Nephron progenitor cell (in vitro differentiated cells): ENCODE measurements at regions not wholly inside any gene's neighbourhood (a gene's known extent, or its start where the extent isn't known, plus 50 kb on each side); places are given as distances from the start of the nearest gene placed in this dataset.
A peak's percentile ranks its signal among the peaks of the same experiment; 100 is the strongest.

ENCODE experiments used
- DNase-seq: peaks from one replicate; pipeline ENCODE4 v3.0.0; 2021
- H3K27ac Mint-ChIP-seq: 2 replicates; pipeline ENCODE4 v1.8.0; 2021; ENCODE audit warnings: mild to moderate bottlenecking, moderate library complexity, mixed read lengths
- H3K27me3 Mint-ChIP-seq: 2 replicates; pipeline ENCODE4 v1.8.0; 2021; ENCODE audit warnings: mild to moderate bottlenecking, low read depth, mixed read lengths; ENCODE audit not compliant: poor library complexity
- H3K36me3 Mint-ChIP-seq: 2 replicates; pipeline ENCODE4 v1.8.0; 2021; ENCODE audit warnings: low read depth, mixed read lengths
- H3K4me1 Mint-ChIP-seq: 2 replicates; pipeline ENCODE4 v1.8.0; 2021; ENCODE audit warnings: mixed read lengths
- H3K4me3 Mint-ChIP-seq: 2 replicates; pipeline ENCODE4 v1.8.0; 2021; ENCODE audit warnings: mild to moderate bottlenecking, moderate library complexity, mixed read lengths
- H3K9me3 Mint-ChIP-seq: 2 replicates; pipeline ENCODE4 v1.8.0; 2021; ENCODE audit warnings: mild to moderate bottlenecking, moderate library complexity, mixed read lengths
- TF ChIP-seq, protein P1 (sequence below): fragments of 200-600 bp; sonication (generic); IDR thresholded peaks from 2 replicates; pipeline ENCODE4 v1.5.0; 2021; ENCODE audit warnings: antibody characterized with exemption

DNA sequence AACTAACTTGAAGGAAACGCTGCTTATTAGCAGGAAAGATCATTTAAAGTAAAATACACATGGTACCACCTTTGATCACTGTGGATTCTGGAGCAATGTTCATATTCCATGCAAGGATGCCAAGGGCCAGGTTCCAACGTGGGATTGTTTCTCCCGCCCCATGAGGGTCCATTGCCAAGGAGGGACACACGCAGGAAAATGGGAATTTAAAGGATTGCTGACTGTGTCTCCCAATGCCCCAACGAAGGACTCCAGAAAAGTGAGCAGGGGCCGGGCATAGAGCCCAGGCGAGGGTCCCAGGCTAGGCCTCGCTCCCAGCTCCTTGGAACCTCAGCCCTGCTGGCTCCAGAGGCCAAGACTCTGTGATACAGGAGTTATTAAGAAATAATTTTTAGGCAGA is 111.2 kb downstream of the DACT2 start:
- Mint-ChIP-seq H3K27me3 (peaks cover 9% of the 10 kb centered on the region), H3K36me3 (no peaks in the 10 kb centered on the region), H3K27ac (no peak overlapping the region), H3K4me3 (no peak overlapping the region), H3K9me3 (peaks cover 16% of the 10 kb centered on the region), H3K4me1 (peaks cover 72% of the 10 kb centered on the region)
- DNase-seq, result no peak
- TF ChIP-seq, protein P1, sequence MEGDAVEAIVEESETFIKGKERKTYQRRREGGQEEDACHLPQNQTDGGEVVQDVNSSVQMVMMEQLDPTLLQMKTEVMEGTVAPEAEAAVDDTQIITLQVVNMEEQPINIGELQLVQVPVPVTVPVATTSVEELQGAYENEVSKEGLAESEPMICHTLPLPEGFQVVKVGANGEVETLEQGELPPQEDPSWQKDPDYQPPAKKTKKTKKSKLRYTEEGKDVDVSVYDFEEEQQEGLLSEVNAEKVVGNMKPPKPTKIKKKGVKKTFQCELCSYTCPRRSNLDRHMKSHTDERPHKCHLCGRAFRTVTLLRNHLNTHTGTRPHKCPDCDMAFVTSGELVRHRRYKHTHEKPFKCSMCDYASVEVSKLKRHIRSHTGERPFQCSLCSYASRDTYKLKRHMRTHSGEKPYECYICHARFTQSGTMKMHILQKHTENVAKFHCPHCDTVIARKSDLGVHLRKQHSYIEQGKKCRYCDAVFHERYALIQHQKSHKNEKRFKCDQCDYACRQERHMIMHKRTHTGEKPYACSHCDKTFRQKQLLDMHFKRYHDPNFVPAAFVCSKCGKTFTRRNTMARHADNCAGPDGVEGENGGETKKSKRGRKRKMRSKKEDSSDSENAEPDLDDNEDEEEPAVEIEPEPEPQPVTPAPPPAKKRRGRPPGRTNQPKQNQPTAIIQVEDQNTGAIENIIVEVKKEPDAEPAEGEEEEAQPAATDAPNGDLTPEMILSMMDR, result no peak

- H3K36me3 Mint-ChIP-seq, result no peaks in the 10 kb centered on the region
- peak overlapping the region; percentile 27 for H3K27ac Mint-ChIP-seq
- DNase-seq, result no peak
- peaks cover 72% of the 10 kb centered on the region for H3K4me1 Mint-ChIP-seq
- TF ChIP-seq, protein P1, result no peak
- peaks cover 9% of the 10 kb centered on the region for H3K27me3 Mint-ChIP-seq
- peaks cover 20% of the 10 kb centered on the region for H3K9me3 Mint-ChIP-seq
- no peak overlapping the region for H3K4me3 Mint-ChIP-seq
Measured at GRCh38 chr6:168207421-168208175, 112.0 kb downstream of the DACT2 start.

DNA sequence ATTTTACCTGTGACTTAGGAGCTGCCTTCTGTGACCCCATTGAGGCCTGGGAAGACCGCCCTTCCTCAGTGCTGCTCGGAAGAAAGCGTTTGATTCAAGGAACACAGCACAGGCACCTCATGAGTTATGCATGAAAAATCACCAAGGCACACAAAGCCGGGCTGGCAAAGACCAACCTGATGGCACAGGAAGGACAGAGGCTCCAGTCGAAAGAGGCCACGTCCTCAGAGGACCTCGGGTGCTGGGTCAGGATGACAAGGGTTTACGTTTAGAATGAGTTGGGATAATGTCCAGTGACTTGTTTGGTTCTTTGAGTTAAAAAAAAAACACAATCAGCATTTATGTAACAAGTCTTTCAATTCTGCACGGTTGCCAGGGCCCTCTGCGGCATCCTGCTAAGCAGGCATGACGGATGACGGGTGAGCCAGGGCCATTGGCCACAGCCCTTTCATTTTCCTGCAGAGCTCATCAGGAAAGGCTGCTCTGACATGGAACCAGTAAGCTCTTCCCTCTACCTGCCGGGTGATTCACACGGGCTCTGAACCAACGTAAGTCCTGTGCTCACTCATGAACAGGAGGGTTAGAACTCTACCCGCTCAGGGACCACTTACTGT is 112.8 kb downstream of the DACT2 start:
- peaks cover 20% of the 10 kb centered on the region for H3K9me3 Mint-ChIP-seq
- TF ChIP-seq, protein P1, result no peak
- H3K4me1 Mint-ChIP-seq, result peaks cover 75% of the 10 kb centered on the region

GRCh38 chr6:168206186-168206585 is 113.4 kb downstream of the DACT2 start:
- Mint-ChIP-seq H3K4me3 (no peak overlapping the region), H3K27ac (peak overlapping the region; percentile 45), H3K4me1 (peaks cover 71% of the 10 kb centered on the region), H3K27me3 (peaks cover 12% of the 10 kb centered on the region), H3K9me3 (peaks cover 20% of the 10 kb centered on the region), H3K36me3 (no peaks in the 10 kb centered on the region)
- TF ChIP-seq, protein P1, result no peak
- DNase-seq, result no peak

More for the DNA sequence above, 112.8 kb downstream of the DACT2 start:
- Mint-ChIP-seq H3K27ac (peak overlapping the region; percentile 76), H3K36me3 (no peaks in the 10 kb centered on the region), H3K27me3 (peaks cover 12% of the 10 kb centered on the region), H3K4me3 (no peak overlapping the region)
- DNase-seq, result no peak

DNA sequence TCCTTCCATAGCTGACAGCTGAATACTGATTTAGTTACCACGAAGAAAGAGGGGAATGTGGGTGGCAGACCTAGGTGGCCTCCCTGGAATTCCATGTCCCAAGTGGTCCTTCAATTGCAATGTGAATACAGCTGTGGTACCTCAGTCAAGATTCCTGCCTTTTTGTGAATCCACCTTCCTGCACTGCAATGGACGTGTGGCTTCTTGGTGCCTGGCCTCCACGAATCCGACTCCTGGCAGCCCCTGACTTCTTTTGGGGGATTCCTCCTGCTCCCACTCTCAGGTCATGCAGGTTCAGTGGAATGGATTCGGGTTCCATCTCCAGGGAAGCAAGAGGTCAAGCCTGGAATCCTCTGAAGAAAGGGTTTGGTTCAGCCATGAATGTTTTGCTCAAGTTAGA is 117.8 kb downstream of the DACT2 start:
- no peak overlapping the region for H3K4me3 Mint-ChIP-seq
- no peak for DNase-seq
- peaks cover 20% of the 10 kb centered on the region for H3K9me3 Mint-ChIP-seq
- TF ChIP-seq, protein P1, result no peak
- H3K27me3 Mint-ChIP-seq, result peaks cover 12% of the 10 kb centered on the region
- no peaks in the 10 kb centered on the region for H3K36me3 Mint-ChIP-seq
- peaks cover 40% of the 10 kb centered on the region for H3K4me1 Mint-ChIP-seq
- H3K27ac Mint-ChIP-seq, result no peak overlapping the region
